ENCODE measurements at regions not wholly inside any gene's neighbourhood (a gene's known extent, or its start where the extent isn't known, plus 50 kb on each side); places are given as distances from the start of the nearest gene placed in this dataset.

DNA sequence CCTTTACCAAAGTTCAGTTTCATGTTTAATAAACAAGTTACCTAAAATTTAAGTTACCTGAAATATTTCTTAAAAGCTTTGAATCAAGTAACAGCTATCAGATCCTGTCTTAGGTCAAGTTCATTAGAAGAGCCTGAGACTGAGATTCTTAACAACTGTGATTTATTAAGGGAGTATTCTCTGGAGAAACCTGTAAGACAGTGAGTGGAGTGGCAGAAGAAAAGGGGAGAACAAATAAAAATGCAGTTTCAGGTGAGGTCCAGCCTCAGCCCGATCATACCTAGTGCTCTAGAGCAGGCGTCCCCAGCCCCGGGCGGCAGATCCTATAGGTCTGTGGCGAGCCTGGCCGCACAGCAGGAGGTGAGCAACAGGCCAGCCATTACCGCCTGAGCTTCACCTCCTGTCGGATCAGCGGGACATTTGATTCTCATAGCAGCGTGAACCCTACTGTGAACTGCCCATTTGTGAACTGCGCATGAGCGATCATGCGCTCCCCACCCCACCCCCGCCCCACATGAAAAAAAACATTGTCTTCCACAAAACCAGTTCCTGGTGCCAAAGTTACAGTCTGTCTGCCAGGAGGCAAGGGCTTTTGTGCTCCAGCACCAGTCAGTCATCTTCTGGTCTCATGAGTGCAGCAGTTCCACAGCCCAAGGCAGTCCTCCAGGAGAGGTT is 59.2 kb upstream of the ADGRB3 start:
- H4K20me1 ChIP-seq (ENCODE audit: insufficient read depth, low read depth, low read length): no peaks in the 10 kb centered on the region
- H3K4me3 ChIP-seq (ENCODE audit: low read length): no peak overlapping the region
- DNase-seq: no peak
- no peaks in the 10 kb centered on the region for H3K79me2 ChIP-seq (ENCODE audit: low read length)
- H3K9ac ChIP-seq (ENCODE audit: low read length): no peak overlapping the region
- H3K27me3 ChIP-seq (ENCODE audit: low read length): no peaks in the 10 kb centered on the region
- no peaks in the 10 kb centered on the region for H3K9me3 ChIP-seq (ENCODE audit: low read length)
- no peak overlapping the region for H3K4me2 ChIP-seq (ENCODE audit: low read depth, low read length, poor library complexity, severe bottlenecking)
- H3K36me3 ChIP-seq (ENCODE audit: insufficient read depth, low read length): no peaks in the 10 kb centered on the region
- H3K9me2 ChIP-seq (replicated peaks; ENCODE audit: insufficient read depth, low read length): no peaks in the 10 kb centered on the region
- no peak overlapping the region for H2AFZ ChIP-seq (ENCODE audit: low read length)
- H3K4me1 ChIP-seq (ENCODE audit: low read length): peaks cover 6% of the 10 kb centered on the region
- H3K27ac ChIP-seq (ENCODE audit: low read length): no peak overlapping the region

DNA sequence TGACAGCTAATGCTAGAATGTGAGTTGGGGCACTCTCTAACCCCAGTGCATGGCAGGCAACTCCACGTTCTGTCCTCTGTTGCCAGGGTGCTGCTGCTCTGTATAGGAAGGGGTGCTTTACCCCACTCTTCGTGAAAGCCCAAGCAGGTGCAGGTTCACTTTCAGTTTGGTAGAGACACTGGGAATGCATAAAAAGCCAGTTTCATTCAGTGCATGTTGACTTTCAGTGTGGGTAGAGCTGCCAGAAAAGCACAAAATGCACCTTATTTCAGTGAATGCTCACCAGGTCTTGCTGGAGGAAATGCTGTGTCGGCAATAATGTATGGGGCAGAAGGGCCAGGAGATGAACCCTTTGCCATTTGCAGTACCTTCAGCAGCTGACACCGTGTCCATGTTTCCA is 62.1 kb upstream of the ADGRB3 start:
- H3K79me2 ChIP-seq (ENCODE audit: low read length): no peaks in the 10 kb centered on the region
- H3K9me3 ChIP-seq (ENCODE audit: low read length): no peaks in the 10 kb centered on the region
- H3K9ac ChIP-seq (ENCODE audit: low read length): no peak overlapping the region
- H4K20me1 ChIP-seq (ENCODE audit: insufficient read depth, low read depth, low read length): no peaks in the 10 kb centered on the region
- no peak for DNase-seq
- H2AFZ ChIP-seq (ENCODE audit: low read length): no peak overlapping the region
- H3K4me1 ChIP-seq (ENCODE audit: low read length): peaks cover 6% of the 10 kb centered on the region
- no peaks in the 10 kb centered on the region for H3K27me3 ChIP-seq (ENCODE audit: low read length)
- no peak overlapping the region for H3K27ac ChIP-seq (ENCODE audit: low read length)
- no peak overlapping the region for H3K4me3 ChIP-seq (ENCODE audit: low read length)
- no peaks in the 10 kb centered on the region for H3K9me2 ChIP-seq (replicated peaks; ENCODE audit: insufficient read depth, low read length)
- H3K36me3 ChIP-seq (ENCODE audit: insufficient read depth, low read length): no peaks in the 10 kb centered on the region
- H3K4me2 ChIP-seq (ENCODE audit: low read depth, low read length, poor library complexity, severe bottlenecking): peak overlapping the region; percentile 24

DNA sequence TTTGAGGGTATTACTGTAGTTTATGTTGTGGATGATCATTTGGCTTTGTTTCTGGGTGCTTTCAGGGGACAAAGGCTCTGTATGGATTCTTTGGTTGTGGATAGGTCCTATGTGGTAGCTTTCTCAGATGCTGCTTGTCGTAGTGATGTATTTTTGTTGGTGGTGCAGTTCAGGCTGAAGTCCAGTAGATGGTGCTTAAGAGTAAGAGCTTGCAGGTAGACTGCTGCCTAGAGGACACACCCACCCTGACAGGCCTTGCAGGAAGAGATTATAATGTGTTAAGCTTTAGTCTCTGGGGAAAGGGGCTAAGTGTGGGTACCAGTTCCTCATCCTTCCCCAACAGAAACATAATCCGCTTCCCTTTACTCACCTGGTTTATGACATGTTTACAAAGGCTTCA is 62.6 kb upstream of the ADGRB3 start:
- Histone ChIP-seq H3K27ac (ENCODE audit: low read length) (no peak overlapping the region), H3K4me3 (ENCODE audit: low read length) (no peak overlapping the region), H3K9me3 (ENCODE audit: low read length) (no peaks in the 10 kb centered on the region), H3K4me1 (ENCODE audit: low read length) (peaks cover 6% of the 10 kb centered on the region), H3K27me3 (ENCODE audit: low read length) (no peaks in the 10 kb centered on the region), H3K36me3 (ENCODE audit: insufficient read depth, low read length) (no peaks in the 10 kb centered on the region), H3K9ac (ENCODE audit: low read length) (no peak overlapping the region), H2AFZ (ENCODE audit: low read length) (no peak overlapping the region), H3K4me2 (ENCODE audit: low read depth, low read length, poor library complexity, severe bottlenecking) (peak overlapping the region; percentile 24), H3K9me2 (replicated peaks; ENCODE audit: insufficient read depth, low read length) (no peaks in the 10 kb centered on the region), H3K79me2 (ENCODE audit: low read length) (no peaks in the 10 kb centered on the region), H4K20me1 (ENCODE audit: insufficient read depth, low read depth, low read length) (no peaks in the 10 kb centered on the region)
- peak; percentile 89 for DNase-seq

DNA sequence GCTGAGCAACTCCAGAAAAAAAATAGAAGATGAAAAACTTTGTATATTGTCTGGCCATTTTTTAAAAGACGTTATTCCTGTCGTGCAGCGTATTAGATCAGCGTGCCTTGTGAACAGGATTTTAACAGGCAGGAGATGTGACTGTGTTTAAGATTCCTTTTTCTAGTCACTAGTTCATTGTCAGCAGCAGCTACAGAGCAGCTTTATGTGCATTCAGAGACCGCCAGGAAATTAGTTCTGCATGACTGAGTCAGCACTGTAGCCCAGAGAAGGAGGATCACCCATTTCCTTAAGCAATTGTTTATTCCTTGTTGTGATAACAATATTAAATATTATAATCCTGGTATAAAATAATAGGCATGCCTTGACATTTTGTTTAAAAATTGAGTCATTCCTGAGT is 75.4 kb upstream of the ADGRB3 start:
- H3K4me1 ChIP-seq (ENCODE audit: low read length): no peaks in the 10 kb centered on the region

DNA sequence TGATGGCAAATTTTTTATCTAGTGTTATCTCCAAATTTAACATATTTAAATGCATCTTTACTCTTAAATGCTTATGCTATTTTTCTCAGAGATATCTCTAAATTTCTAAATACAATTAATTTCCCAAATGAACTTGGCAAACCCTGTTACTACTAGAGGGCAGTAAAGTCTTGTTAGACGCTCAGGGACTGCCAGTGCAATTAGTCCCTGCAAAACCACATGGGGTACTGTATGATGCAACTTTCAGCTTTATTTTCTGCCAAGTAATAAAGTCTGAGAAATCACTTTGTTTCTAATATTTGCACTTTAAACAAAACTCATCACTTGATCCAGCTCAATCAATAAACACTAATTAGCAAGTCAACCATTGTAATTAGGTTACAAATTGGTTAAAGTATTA is 76.0 kb upstream of the ADGRB3 start:
- Histone ChIP-seq H3K9me3 (ENCODE audit: low read length) (no peaks in the 10 kb centered on the region), H3K79me2 (ENCODE audit: low read length) (no peaks in the 10 kb centered on the region), H2AFZ (ENCODE audit: low read length) (no peak overlapping the region), H4K20me1 (ENCODE audit: insufficient read depth, low read depth, low read length) (no peaks in the 10 kb centered on the region), H3K36me3 (ENCODE audit: insufficient read depth, low read length) (no peaks in the 10 kb centered on the region), H3K4me2 (ENCODE audit: low read depth, low read length, poor library complexity, severe bottlenecking) (no peak overlapping the region), H3K9ac (ENCODE audit: low read length) (no peak overlapping the region), H3K4me3 (ENCODE audit: low read length) (no peak overlapping the region), H3K4me1 (ENCODE audit: low read length) (no peaks in the 10 kb centered on the region), H3K27me3 (ENCODE audit: low read length) (no peaks in the 10 kb centered on the region), H3K9me2 (replicated peaks; ENCODE audit: insufficient read depth, low read length) (no peaks in the 10 kb centered on the region), H3K27ac (ENCODE audit: low read length) (no peak overlapping the region)
- DNase-seq: no peak

More for the DNA sequence above, 75.4 kb upstream of the ADGRB3 start:
- no peak for DNase-seq
- Histone ChIP-seq H3K4me3 (ENCODE audit: low read length) (no peak overlapping the region), H3K9me3 (ENCODE audit: low read length) (no peaks in the 10 kb centered on the region), H2AFZ (ENCODE audit: low read length) (no peak overlapping the region), H3K36me3 (ENCODE audit: insufficient read depth, low read length) (no peaks in the 10 kb centered on the region), H3K27ac (ENCODE audit: low read length) (no peak overlapping the region), H3K9ac (ENCODE audit: low read length) (no peak overlapping the region), H4K20me1 (ENCODE audit: insufficient read depth, low read depth, low read length) (no peaks in the 10 kb centered on the region), H3K79me2 (ENCODE audit: low read length) (no peaks in the 10 kb centered on the region), H3K4me2 (ENCODE audit: low read depth, low read length, poor library complexity, severe bottlenecking) (no peak overlapping the region), H3K9me2 (replicated peaks; ENCODE audit: insufficient read depth, low read length) (no peaks in the 10 kb centered on the region), H3K27me3 (ENCODE audit: low read length) (no peaks in the 10 kb centered on the region)

DNA sequence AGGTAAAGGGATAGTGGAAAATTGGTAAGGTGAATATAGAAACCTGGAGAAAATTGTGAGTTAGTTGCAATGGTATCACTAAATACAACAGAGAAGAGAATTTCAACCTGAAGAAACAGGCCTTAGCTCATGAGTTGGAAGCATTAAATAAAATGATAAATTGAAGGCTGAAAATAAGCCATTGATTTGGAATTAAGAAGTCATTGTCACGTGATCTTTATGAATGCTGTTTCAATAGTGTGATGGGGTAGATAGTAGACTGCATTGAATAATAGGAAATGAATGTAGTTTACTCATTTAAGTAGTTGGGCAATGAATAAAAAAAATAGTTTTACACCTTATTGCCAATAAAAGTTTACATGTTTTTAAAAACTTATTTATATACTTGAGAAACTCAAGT is 88.5 kb upstream of the ADGRB3 start:
- no peak overlapping the region for H2AFZ ChIP-seq (ENCODE audit: low read length)
- H3K4me1 ChIP-seq (ENCODE audit: low read length): no peaks in the 10 kb centered on the region
- no peaks in the 10 kb centered on the region for H3K9me3 ChIP-seq (ENCODE audit: low read length)
- no peaks in the 10 kb centered on the region for H3K9me2 ChIP-seq (replicated peaks; ENCODE audit: insufficient read depth, low read length)
- no peaks in the 10 kb centered on the region for H3K79me2 ChIP-seq (ENCODE audit: low read length)
- no peak overlapping the region for H3K4me3 ChIP-seq (ENCODE audit: low read length)
- no peak overlapping the region for H3K4me2 ChIP-seq (ENCODE audit: low read depth, low read length, poor library complexity, severe bottlenecking)
- no peaks in the 10 kb centered on the region for H3K36me3 ChIP-seq (ENCODE audit: insufficient read depth, low read length)
- no peaks in the 10 kb centered on the region for H3K27me3 ChIP-seq (ENCODE audit: low read length)
- H3K9ac ChIP-seq (ENCODE audit: low read length): no peak overlapping the region
- no peak overlapping the region for H3K27ac ChIP-seq (ENCODE audit: low read length)
- DNase-seq: no peak
- no peaks in the 10 kb centered on the region for H4K20me1 ChIP-seq (ENCODE audit: insufficient read depth, low read depth, low read length)

DNA sequence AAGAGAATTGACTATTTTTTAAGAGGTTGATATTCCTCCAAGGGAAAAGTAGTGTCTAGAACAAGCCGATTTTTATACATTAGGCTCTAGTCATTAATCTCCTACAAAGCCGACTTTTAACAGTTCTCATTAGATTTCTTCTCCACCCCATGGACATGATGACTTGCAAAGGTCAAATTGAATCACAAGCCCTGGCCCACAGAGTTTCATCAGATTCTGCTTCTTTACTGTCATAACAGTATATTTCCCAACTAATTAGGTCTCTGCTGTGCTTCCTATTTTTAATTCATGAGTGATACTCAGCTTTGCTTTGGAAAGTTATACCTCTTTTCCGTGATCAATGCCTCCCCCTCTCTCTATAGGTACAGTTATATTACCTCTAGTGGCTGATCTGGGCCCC is 90.6 kb upstream of the ADGRB3 start:
- Histone ChIP-seq H3K27me3 (ENCODE audit: low read length) (no peaks in the 10 kb centered on the region), H3K79me2 (ENCODE audit: low read length) (no peaks in the 10 kb centered on the region), H3K4me2 (ENCODE audit: low read depth, low read length, poor library complexity, severe bottlenecking) (no peak overlapping the region), H3K9me2 (replicated peaks; ENCODE audit: insufficient read depth, low read length) (no peaks in the 10 kb centered on the region), H3K9ac (ENCODE audit: low read length) (no peak overlapping the region), H3K27ac (ENCODE audit: low read length) (no peak overlapping the region), H3K4me1 (ENCODE audit: low read length) (no peaks in the 10 kb centered on the region), H3K36me3 (ENCODE audit: insufficient read depth, low read length) (no peaks in the 10 kb centered on the region), H2AFZ (ENCODE audit: low read length) (no peak overlapping the region), H3K9me3 (ENCODE audit: low read length) (no peaks in the 10 kb centered on the region), H3K4me3 (ENCODE audit: low read length) (no peak overlapping the region), H4K20me1 (ENCODE audit: insufficient read depth, low read depth, low read length) (no peaks in the 10 kb centered on the region)
- DNase-seq: no peak

DNA sequence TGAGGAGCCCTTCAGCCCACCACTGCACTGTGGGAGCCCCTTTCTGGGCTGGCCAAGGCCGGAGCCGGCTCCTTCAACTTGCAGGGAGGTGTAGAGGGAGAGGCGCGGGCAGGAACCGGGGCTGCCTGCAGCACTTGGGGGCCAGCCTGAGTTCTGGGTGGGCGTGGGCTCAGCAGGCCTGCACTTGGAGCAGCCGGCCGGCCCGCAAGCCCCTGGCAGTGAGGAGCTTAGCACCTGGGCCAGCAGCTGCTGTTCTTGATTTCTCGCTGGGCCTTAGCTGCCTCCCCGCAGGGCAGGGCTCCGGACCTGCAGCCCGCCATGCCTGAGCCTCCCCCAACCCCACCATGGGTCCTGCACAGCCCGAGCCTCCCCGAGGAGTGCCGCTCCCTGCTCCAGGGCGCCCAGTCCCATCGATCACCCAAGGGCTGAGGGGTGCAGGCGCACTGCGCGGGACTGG is 101.7 kb upstream of the ADGRB3 start:
- no peak overlapping the region for H3K4me3 ChIP-seq (ENCODE audit: low read length)
- H3K36me3 ChIP-seq (ENCODE audit: insufficient read depth, low read length): no peaks in the 10 kb centered on the region
- no peaks in the 10 kb centered on the region for H3K79me2 ChIP-seq (ENCODE audit: low read length)
- H2AFZ ChIP-seq (ENCODE audit: low read length): no peak overlapping the region
- H3K9me3 ChIP-seq (ENCODE audit: low read length): no peaks in the 10 kb centered on the region
- H3K9ac ChIP-seq (ENCODE audit: low read length): no peak overlapping the region
- no peaks in the 10 kb centered on the region for H4K20me1 ChIP-seq (ENCODE audit: insufficient read depth, low read depth, low read length)
- DNase-seq: no peak
- H3K9me2 ChIP-seq (replicated peaks; ENCODE audit: insufficient read depth, low read length): no peaks in the 10 kb centered on the region
- no peaks in the 10 kb centered on the region for H3K4me1 ChIP-seq (ENCODE audit: low read length)
- H3K27me3 ChIP-seq (ENCODE audit: low read length): no peaks in the 10 kb centered on the region
- no peak overlapping the region for H3K27ac ChIP-seq (ENCODE audit: low read length)
- no peak overlapping the region for H3K4me2 ChIP-seq (ENCODE audit: low read depth, low read length, poor library complexity, severe bottlenecking)

All from Karpas-422 (cell line).